ENCODE measurements at regions not wholly inside any gene's neighbourhood (a gene's known extent, or its start where the extent isn't known, plus 50 kb on each side); places are given as distances from the start of the nearest gene placed in this dataset.

DNA sequence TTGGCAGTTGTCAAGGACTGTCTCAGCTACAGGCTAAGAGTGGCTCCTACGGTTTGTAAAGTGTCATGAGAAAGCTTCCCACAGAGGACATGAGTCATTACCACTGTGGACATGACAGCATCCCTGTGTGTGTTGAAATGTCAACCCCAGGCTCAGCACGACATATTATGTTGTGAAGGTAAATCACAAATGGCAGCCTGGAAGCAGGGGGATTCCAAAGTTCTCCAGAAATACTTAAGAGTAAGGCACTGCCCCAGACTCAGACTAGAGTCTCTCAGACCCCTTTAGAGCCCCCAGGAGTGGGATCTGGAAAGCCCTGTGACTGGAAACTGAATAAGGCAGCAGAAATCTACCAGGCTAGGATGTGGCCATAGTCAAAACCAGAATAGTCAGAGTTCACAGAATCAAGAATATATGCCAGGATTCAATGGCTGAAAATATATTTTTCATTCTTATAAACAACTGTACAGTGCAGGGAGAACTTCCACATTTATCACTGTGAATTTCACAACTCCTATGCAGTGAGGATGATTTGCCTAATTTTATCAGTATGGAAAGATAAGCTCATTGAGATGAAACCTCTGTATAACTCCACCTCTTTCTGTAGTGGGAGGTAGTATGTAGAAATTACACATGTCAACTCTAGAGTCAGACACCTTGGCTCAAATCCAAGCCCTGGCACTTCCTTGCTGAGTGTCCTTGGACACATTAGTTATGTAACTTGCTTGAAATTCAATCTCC lies 237.1 kb upstream of the CFAP20DC start:
- TF ChIP-seq, protein P1, sequence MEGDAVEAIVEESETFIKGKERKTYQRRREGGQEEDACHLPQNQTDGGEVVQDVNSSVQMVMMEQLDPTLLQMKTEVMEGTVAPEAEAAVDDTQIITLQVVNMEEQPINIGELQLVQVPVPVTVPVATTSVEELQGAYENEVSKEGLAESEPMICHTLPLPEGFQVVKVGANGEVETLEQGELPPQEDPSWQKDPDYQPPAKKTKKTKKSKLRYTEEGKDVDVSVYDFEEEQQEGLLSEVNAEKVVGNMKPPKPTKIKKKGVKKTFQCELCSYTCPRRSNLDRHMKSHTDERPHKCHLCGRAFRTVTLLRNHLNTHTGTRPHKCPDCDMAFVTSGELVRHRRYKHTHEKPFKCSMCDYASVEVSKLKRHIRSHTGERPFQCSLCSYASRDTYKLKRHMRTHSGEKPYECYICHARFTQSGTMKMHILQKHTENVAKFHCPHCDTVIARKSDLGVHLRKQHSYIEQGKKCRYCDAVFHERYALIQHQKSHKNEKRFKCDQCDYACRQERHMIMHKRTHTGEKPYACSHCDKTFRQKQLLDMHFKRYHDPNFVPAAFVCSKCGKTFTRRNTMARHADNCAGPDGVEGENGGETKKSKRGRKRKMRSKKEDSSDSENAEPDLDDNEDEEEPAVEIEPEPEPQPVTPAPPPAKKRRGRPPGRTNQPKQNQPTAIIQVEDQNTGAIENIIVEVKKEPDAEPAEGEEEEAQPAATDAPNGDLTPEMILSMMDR (IDR thresholded peaks at IDR 0.05), result no peak
- TF ChIP-seq POLR2A (IDR thresholded peaks at IDR 0.05), result no peak
